SK-N-SH (cell line): ENCODE measurements at regions not wholly inside any gene's neighbourhood (a gene's known extent, or its start where the extent isn't known, plus 50 kb on each side); places are given as distances from the start of the nearest gene placed in this dataset.

Experiments used
- CTCF ChIA-PET: fragments of 300-600, 350-600 bp; formaldehyde crosslinking; extraction: SDS; loops from one replicate; lab custom pipeline; 2021; lab: Yijun Ruan, JAX
- POLR2A ChIA-PET: fragments of 350-600 bp; sonication (Branson Sonifier 250); formaldehyde crosslinking; extraction: SDS; loops from one replicate; lab custom pipeline; 2020; ENCODE audit warnings: antibody characterized with exemption, inconsistent platforms; lab: Yijun Ruan, JAX
- DNase-seq: peaks from one replicate; pipeline ENCODE4 v3.0.0; 2012
- H2AFZ ChIP-seq: fragments of 200-600 bp; sonication (generic); 2 replicates; pipeline ENCODE4 v1.8.1; 2016; ENCODE audit warnings: antibody characterized with exemption, mild to moderate bottlenecking, low read depth
- H3F3A ChIP-seq: fragments of 200-600 bp; sonication (generic); replicated peaks from 2 replicates; pipeline ENCODE3; 2016; ENCODE audit warnings: antibody characterized with exemption, mild to moderate bottlenecking; ENCODE audit not compliant: insufficient read depth
- H3K27ac ChIP-seq, 2 experiments: fragments of 200-500 bp in 1 of 2; fragments of 200-600 bp in 1 of 2; sonication (Bioruptor generic) in 1 of 2; sonication (generic), shearing (Covaris generic) in 1 of 2; 2 replicates each; pipeline versions ENCODE4 v1.5.1 to v1.6.1; 2014 to 2016; ENCODE audit warnings: low read depth in 2 of 2, inconsistent platforms in 1 of 2, low read length in 1 of 2, mild to moderate bottlenecking in 1 of 2, mixed read lengths in 1 of 2
- H3K27me3 ChIP-seq: fragments of 200-600 bp; sonication (generic), shearing (Covaris generic); 2 replicates; pipeline ENCODE4 v1.6.1; 2016; ENCODE audit warnings: mixed run types; ENCODE audit not compliant: insufficient read depth
- H3K36me3 ChIP-seq, 2 experiments: fragments of 200-500 bp in 1 of 2; fragments of 200-600 bp in 1 of 2; sonication (Bioruptor generic) in 1 of 2; sonication (generic) in 1 of 2; replicated peaks in 1 of 2; 2 replicates each; pipeline versions ENCODE3 to v1.5.1; 2014 to 2016; ENCODE audit warnings: low read length in 1 of 2, mild to moderate bottlenecking in 1 of 2; ENCODE audit not compliant: insufficient read depth in 2 of 2, control insufficient read depth in 1 of 2
- H3K4me1 ChIP-seq, 2 experiments: fragments of 200-500 bp in 1 of 2; fragments of 200-600 bp in 1 of 2; sonication (Bioruptor generic) in 1 of 2; sonication (generic), shearing (Covaris generic) in 1 of 2; 2 replicates each; pipeline versions ENCODE4 v1.5.1 to v1.6.1; 2014 to 2016; ENCODE audit warnings: low read depth in 1 of 2, low read length in 1 of 2, mixed run types in 1 of 2; ENCODE audit not compliant: insufficient read depth in 2 of 2, control insufficient read depth in 1 of 2
- H3K4me2 ChIP-seq: fragments of 200-600 bp; sonication (generic), shearing (Covaris generic); 2 replicates; pipeline ENCODE4 v1.6.1; 2017; ENCODE audit warnings: mixed run types
- H3K4me3 ChIP-seq, 2 experiments: fragments of 200-500 bp in 1 of 2; fragments of 200-600 bp in 1 of 2; sonication (Bioruptor generic) in 1 of 2; sonication (generic), shearing (Covaris generic) in 1 of 2; 2 replicates each; pipeline versions ENCODE4 v1.5.1 to v1.8.1; 2014 to 2016; ENCODE audit warnings: low read depth in 2 of 2, inconsistent platforms in 1 of 2, low read length in 1 of 2, mild to moderate bottlenecking in 1 of 2, mixed read lengths in 1 of 2, moderate library complexity in 1 of 2
- H3K79me2 ChIP-seq: fragments of 200-600 bp; sonication (generic); 2 replicates; pipeline ENCODE4 v1.8.1; 2017; ENCODE audit warnings: mild to moderate bottlenecking; ENCODE audit not compliant: insufficient read depth
- H3K9ac ChIP-seq: fragments of 200-600 bp; sonication (generic); 2 replicates; pipeline ENCODE4 v1.6.1; 2017; ENCODE audit warnings: mixed run types
- H3K9me2 ChIP-seq: fragments of 200-600 bp; sonication (generic); 2 replicates; pipeline ENCODE4 v1.6.1; 2017; ENCODE audit warnings: mixed run types
- H3K9me3 ChIP-seq: fragments of 200-600 bp; sonication (generic); 2 replicates; pipeline ENCODE4 v1.6.1; 2017; ENCODE audit warnings: mixed run types, mild to moderate bottlenecking, moderate library complexity
- H4K20me1 ChIP-seq: fragments of 200-600 bp; sonication (generic); 2 replicates; pipeline ENCODE4 v1.6.1; 2017; ENCODE audit warnings: mild to moderate bottlenecking, mixed run types; ENCODE audit not compliant: insufficient read depth
- EP300 ChIP-seq, 2 experiments: IDR thresholded peaks; 2 replicates each; pipeline versions ENCODE4 v1.4.0 to v1.6.1; 2012; ENCODE audit warnings: borderline replicate concordance in 1 of 2, low read depth in 1 of 2, low read length in 1 of 2
- EZH2phosphoT487 ChIP-seq: fragments of 200-600 bp; sonication (generic); IDR thresholded peaks from 2 replicates; pipeline ENCODE4 v1.6.1; 2017; ENCODE audit warnings: low read depth, mixed run types, mild to moderate bottlenecking, antibody characterized with exemption, moderate library complexity, borderline replicate concordance
- FOXM1 ChIP-seq: IDR thresholded peaks from 2 replicates; pipeline ENCODE4 v1.4.0; 2012; ENCODE audit warnings: low read depth, mild to moderate bottlenecking
- JUND ChIP-seq: IDR thresholded peaks from 2 replicates; pipeline ENCODE4 v1.4.0; 2012
- NRF1 ChIP-seq: IDR thresholded peaks from 2 replicates; pipeline ENCODE4 v1.6.1; 2012; ENCODE audit warnings: low read depth, mild to moderate bottlenecking, low read length
- POLR2AphosphoS5 ChIP-seq: IDR thresholded peaks from 2 replicates; pipeline ENCODE4 v1.6.1; 2012; ENCODE audit warnings: low read depth, low read length
- RAD21 ChIP-seq: IDR thresholded peaks from 2 replicates; pipeline ENCODE4 v1.6.1; 2012; ENCODE audit warnings: mild to moderate bottlenecking, low read length
- RXRA ChIP-seq: IDR thresholded peaks from 2 replicates; pipeline ENCODE4 v1.4.0; 2012; ENCODE audit warnings: low read depth, mild to moderate bottlenecking, borderline replicate concordance
- TCF12 ChIP-seq: IDR thresholded peaks from 2 replicates; pipeline ENCODE4 v1.4.0; 2012
- TEAD4 ChIP-seq: IDR thresholded peaks from 2 replicates; pipeline ENCODE4 v1.4.0; 2012; ENCODE audit warnings: mild to moderate bottlenecking, borderline replicate concordance; ENCODE audit not compliant: insufficient read depth
- YY1 ChIP-seq: IDR thresholded peaks from 2 replicates; pipeline ENCODE4 v1.4.0; 2012; ENCODE audit warnings: low read depth, mild to moderate bottlenecking
- WGBS: methylation state at CpG from one replicate; pipeline ENCODE4 v1.1.6; 2017; ENCODE audit warnings: low lambda C conversion rate; 5-methylcytosine and 5-hydroxymethylcytosine counted together
- TF ChIP-seq, protein P1 (sequence below): IDR thresholded peaks from 2 replicates; pipeline ENCODE4; 2012
- TF ChIP-seq, protein P2 (sequence below): IDR thresholded peaks from 2 replicates; pipeline ENCODE4 v1.6.1; 2012; ENCODE audit warnings: mild to moderate bottlenecking, low read depth, low read length, moderate library complexity
- TF ChIP-seq, protein P3 (sequence below): IDR thresholded peaks from 2 replicates; pipeline ENCODE4 v1.4.0; 2012; ENCODE audit warnings: low read depth, borderline replicate concordance
- TF ChIP-seq, protein P4 (sequence below): fragments of 150-350 bp; IDR thresholded peaks from 2 replicates; pipeline ENCODE4 v1.6.1; 2017; ENCODE audit warnings: antibody characterized with exemption, low read length, low read depth, borderline replicate concordance

DNA sequence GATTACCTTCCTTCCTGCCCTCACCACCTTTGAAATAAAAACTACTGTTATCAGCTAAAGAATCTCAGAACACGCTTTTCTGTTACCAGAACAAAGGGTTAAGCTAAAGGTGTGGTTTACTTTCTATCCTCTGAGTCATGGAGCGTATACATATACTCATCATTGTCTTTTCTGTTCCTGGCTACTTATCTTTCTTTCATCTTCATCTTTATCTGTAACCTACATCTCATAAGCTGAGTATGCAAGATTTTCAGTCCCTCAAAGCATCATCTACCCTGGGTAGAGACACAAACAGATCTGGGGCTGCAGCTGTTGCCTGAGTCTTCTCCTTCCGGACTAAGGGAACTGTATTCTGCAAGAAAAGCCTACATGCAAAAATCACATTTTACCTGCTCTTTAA, 75.6 kb downstream of the LMO4 start:
- Histone ChIP-seq H3K27me3 (no peaks in the 10 kb centered on the region), H2AFZ (no peak overlapping the region), H3K79me2 (no peaks in the 10 kb centered on the region), H3K9ac (no peak overlapping the region), H3K36me3 (no peaks in the 10 kb centered on the region), H3K9me2 (no peaks in the 10 kb centered on the region), H3K4me2 (no peak overlapping the region), H3K4me1 (peaks cover 0 to 16% of the 10 kb centered on the region in 2 experiments; a peak in 3 of 4 replicates), H3K9me3 (no peaks in the 10 kb centered on the region), H4K20me1 (no peaks in the 10 kb centered on the region), H3F3A (peaks cover 12% of the 10 kb centered on the region), H3K27ac (no peak overlapping the region), H3K4me3 (no peak overlapping the region)
- POLR2A ChIA-PET = no interaction called here
- 71% methylated on average over 3 of the region's 3 CpGs for WGBS
- TF ChIP-seq, protein P1, sequence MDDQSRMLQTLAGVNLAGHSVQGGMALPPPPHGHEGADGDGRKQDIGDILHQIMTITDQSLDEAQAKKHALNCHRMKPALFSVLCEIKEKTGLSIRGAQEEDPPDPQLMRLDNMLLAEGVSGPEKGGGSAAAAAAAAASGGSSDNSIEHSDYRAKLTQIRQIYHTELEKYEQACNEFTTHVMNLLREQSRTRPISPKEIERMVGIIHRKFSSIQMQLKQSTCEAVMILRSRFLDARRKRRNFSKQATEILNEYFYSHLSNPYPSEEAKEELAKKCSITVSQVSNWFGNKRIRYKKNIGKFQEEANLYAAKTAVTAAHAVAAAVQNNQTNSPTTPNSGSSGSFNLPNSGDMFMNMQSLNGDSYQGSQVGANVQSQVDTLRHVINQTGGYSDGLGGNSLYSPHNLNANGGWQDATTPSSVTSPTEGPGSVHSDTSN = 0 out of 2 replicates have a peak, but pooled peaks have one; percentile 8
- TF ChIP-seq JUND (peak; percentile 48; the same call in 1 of the 2 replicates), RXRA (no peak), POLR2AphosphoS5 (no peak), TCF12 (peak; percentile 46), EP300 (IDR thresholded peaks at IDR 0.05; ENCODE audit: borderline replicate concordance in 1 of 2, low read depth in 1 of 2, low read length in 1 of 2) (no peak)
- TF ChIP-seq, protein P2, sequence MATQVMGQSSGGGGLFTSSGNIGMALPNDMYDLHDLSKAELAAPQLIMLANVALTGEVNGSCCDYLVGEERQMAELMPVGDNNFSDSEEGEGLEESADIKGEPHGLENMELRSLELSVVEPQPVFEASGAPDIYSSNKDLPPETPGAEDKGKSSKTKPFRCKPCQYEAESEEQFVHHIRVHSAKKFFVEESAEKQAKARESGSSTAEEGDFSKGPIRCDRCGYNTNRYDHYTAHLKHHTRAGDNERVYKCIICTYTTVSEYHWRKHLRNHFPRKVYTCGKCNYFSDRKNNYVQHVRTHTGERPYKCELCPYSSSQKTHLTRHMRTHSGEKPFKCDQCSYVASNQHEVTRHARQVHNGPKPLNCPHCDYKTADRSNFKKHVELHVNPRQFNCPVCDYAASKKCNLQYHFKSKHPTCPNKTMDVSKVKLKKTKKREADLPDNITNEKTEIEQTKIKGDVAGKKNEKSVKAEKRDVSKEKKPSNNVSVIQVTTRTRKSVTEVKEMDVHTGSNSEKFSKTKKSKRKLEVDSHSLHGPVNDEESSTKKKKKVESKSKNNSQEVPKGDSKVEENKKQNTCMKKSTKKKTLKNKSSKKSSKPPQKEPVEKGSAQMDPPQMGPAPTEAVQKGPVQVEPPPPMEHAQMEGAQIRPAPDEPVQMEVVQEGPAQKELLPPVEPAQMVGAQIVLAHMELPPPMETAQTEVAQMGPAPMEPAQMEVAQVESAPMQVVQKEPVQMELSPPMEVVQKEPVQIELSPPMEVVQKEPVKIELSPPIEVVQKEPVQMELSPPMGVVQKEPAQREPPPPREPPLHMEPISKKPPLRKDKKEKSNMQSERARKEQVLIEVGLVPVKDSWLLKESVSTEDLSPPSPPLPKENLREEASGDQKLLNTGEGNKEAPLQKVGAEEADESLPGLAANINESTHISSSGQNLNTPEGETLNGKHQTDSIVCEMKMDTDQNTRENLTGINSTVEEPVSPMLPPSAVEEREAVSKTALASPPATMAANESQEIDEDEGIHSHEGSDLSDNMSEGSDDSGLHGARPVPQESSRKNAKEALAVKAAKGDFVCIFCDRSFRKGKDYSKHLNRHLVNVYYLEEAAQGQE = no peak
- CTCF ChIA-PET = no interaction called here
- no peak for DNase-seq

DNA sequence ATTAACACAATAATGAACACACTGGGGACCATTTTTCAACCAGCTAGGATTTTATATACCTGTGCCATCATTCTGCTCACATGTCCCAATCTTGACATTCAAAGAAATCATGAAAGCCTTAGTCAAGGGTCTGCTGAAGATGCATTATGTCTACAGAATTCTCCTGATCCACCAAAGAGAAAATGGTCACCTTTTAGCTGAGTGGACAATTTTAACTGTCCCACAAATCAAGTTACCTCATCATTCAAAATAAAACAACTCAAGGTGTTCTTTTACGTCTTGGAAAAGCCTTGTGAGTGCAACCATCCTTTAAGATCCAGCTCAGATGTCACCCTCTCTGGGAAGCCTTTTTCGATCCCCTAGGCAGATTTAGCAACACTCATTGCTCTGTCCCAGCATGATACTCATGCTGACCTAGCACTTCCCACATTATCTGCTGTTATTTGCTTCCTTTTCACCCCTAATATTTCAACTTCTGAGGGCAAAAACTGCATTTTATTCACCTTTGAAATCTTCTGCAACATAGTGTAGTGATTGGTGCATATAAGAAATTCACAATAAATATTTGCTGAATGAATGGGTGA, 80.1 kb downstream of the LMO4 start:
- Histone ChIP-seq H3K4me3 (no peak overlapping the region), H4K20me1 (no peaks in the 10 kb centered on the region), H3K9ac (no peak overlapping the region), H3K9me2 (no peaks in the 10 kb centered on the region), H3K4me1 (peaks cover 4 to 9% of the 10 kb centered on the region in 2 experiments; a peak in 3 of 4 replicates), H3K27ac (no peak overlapping the region), H3K79me2 (no peaks in the 10 kb centered on the region), H3K27me3 (no peaks in the 10 kb centered on the region), H3K36me3 (no peaks in the 10 kb centered on the region), H3K9me3 (no peaks in the 10 kb centered on the region), H2AFZ (no peak overlapping the region), H3F3A (no peaks in the 10 kb centered on the region), H3K4me2 (no peak overlapping the region)
- POLR2A ChIA-PET = no interaction called here
- CTCF ChIA-PET = no interaction called here
- 68% methylated on average over 2 of the region's 2 CpGs for WGBS
- DNase-seq = no peak
- TF ChIP-seq RAD21 (no peak), RXRA (no peak), YY1 (no peak), NRF1 (no peak), EZH2phosphoT487 (no peak), FOXM1 (no peak), TEAD4 (no peak)
- TF ChIP-seq, protein P3, sequence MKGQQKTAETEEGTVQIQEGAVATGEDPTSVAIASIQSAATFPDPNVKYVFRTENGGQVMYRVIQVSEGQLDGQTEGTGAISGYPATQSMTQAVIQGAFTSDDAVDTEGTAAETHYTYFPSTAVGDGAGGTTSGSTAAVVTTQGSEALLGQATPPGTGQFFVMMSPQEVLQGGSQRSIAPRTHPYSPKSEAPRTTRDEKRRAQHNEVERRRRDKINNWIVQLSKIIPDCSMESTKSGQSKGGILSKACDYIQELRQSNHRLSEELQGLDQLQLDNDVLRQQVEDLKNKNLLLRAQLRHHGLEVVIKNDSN = no peak
- TF ChIP-seq, protein P1 = no peak
- TF ChIP-seq, protein P4, sequence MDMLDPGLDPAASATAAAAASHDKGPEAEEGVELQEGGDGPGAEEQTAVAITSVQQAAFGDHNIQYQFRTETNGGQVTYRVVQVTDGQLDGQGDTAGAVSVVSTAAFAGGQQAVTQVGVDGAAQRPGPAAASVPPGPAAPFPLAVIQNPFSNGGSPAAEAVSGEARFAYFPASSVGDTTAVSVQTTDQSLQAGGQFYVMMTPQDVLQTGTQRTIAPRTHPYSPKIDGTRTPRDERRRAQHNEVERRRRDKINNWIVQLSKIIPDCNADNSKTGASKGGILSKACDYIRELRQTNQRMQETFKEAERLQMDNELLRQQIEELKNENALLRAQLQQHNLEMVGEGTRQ = no peak
- TF ChIP-seq, protein P2 = no peak
